Choroid plexus epithelial cell (primary cell): ENCODE measurements at regions not wholly inside any gene's neighbourhood (a gene's known extent, or its start where the extent isn't known, plus 50 kb on each side); places are given as distances from the start of the nearest gene placed in this dataset.

Experiments used
- DNase-seq: peaks from one replicate; pipeline ENCODE4 v3.0.0-alpha.2; 2010; ENCODE audit warnings: low read depth
- H3K4me3 ChIP-seq: 2 replicates; pipeline ENCODE4 v1.5.1; 2011; ENCODE audit warnings: low read depth, mild to moderate bottlenecking, control low read depth, low read length, moderate library complexity
- CTCF ChIP-seq: conservative IDR thresholded peaks from 2 replicates; pipeline ENCODE4 v1.5.1; 2011; ENCODE audit warnings: low read depth, mild to moderate bottlenecking, control low read depth, inconsistent platforms, low read length, moderate library complexity

GRCh38 chr10:131663351-131663750 lies 237.5 kb upstream of the PPP2R2D start:
- DNase-seq, result no peak
- TF ChIP-seq CTCF, result no peak
- H3K4me3 ChIP-seq, result no peak overlapping the region

GRCh38 chr10:131666091-131666490 lies 234.7 kb upstream of the PPP2R2D start:
- no peak for DNase-seq
- no peak for TF ChIP-seq CTCF
- H3K4me3 ChIP-seq, result no peak overlapping the region

- no peak for TF ChIP-seq CTCF
- no peak for DNase-seq
- H3K4me3 ChIP-seq, result no peak overlapping the region
Measured at GRCh38 chr10:131667047-131667446, 233.8 kb upstream of the PPP2R2D start.

- TF ChIP-seq CTCF, result no peak
Measured at GRCh38 chr10:131667561-131667960, 233.2 kb upstream of the PPP2R2D start.

GRCh38 chr10:131668903-131669302 lies 231.9 kb upstream of the PPP2R2D start:
- DNase-seq, result no peak
- TF ChIP-seq CTCF, result no peak
- no peak overlapping the region for H3K4me3 ChIP-seq

More at GRCh38 chr10:131667561-131667960, 233.2 kb upstream of the PPP2R2D start:
- DNase-seq, result no peak
- H3K4me3 ChIP-seq, result no peak overlapping the region

- no peak for DNase-seq
- no peak for TF ChIP-seq CTCF
- no peak overlapping the region for H3K4me3 ChIP-seq
Measured at GRCh38 chr10:131669838-131670237, 231.0 kb upstream of the PPP2R2D start.

GRCh38 chr10:131670341-131670740 lies 230.5 kb upstream of the PPP2R2D start:
- no peak for DNase-seq
- no peak overlapping the region for H3K4me3 ChIP-seq
- TF ChIP-seq CTCF, result no peak
